Lower leg skin (tissue), 3 donors: ENCODE measurements at regions not wholly inside any gene's neighbourhood (a gene's known extent, or its start where the extent isn't known, plus 50 kb on each side); places are given as distances from the start of the nearest gene placed in this dataset.

ENCODE experiments used
- POLR2A ChIP-seq, 2 donors: fragments of 450-650 bp; IDR thresholded peaks; one replicate each; pipeline ENCODE4 v1.6.1; 2016 to 2017; ENCODE audit warnings: antibody characterized with exemption in 2 of 2, mild to moderate bottlenecking in 1 of 2, moderate library complexity in 1 of 2
- TF ChIP-seq, protein P1 (sequence below), 3 donors: fragments of 450-650 bp; IDR thresholded peaks; one replicate each; pipeline ENCODE4 v1.5.1; 2016; ENCODE audit warnings: antibody characterized with exemption in 3 of 3, mild to moderate bottlenecking in 3 of 3, moderate library complexity in 2 of 3

DNA sequence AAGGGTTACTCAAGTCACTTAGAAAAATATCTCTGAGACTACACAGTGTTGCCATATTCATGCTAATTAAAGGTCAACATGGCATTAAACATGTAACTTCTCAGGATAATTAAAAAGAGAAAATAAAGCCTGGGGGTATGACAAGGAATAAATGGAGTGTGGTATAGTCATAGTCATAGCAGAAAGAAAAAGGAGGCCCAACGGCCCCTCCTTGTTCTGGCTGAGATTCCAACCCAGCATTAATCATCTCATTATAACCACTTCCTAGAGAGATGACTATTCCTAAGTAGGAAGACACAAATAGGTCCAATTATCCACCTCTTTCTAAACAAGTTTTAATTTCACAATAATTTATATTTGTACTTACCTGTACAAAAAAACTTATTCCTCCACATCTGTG lies 778.4 kb upstream of the AADAT start:
- no peak for TF ChIP-seq POLR2A (IDR thresholded peaks at IDR 0.05)
- TF ChIP-seq, protein P1, sequence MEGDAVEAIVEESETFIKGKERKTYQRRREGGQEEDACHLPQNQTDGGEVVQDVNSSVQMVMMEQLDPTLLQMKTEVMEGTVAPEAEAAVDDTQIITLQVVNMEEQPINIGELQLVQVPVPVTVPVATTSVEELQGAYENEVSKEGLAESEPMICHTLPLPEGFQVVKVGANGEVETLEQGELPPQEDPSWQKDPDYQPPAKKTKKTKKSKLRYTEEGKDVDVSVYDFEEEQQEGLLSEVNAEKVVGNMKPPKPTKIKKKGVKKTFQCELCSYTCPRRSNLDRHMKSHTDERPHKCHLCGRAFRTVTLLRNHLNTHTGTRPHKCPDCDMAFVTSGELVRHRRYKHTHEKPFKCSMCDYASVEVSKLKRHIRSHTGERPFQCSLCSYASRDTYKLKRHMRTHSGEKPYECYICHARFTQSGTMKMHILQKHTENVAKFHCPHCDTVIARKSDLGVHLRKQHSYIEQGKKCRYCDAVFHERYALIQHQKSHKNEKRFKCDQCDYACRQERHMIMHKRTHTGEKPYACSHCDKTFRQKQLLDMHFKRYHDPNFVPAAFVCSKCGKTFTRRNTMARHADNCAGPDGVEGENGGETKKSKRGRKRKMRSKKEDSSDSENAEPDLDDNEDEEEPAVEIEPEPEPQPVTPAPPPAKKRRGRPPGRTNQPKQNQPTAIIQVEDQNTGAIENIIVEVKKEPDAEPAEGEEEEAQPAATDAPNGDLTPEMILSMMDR (IDR thresholded peaks at IDR 0.05), result no peak
